Right lobe of liver (tissue), 6 donors: ENCODE measurements at regions not wholly inside any gene's neighbourhood (a gene's known extent, or its start where the extent isn't known, plus 50 kb on each side); places are given as distances from the start of the nearest gene placed in this dataset.

Experiments
- ATAC-seq, 4 donors: fragments of 200-7000 bp; cut with Tn5 transposase; one replicate each; pipeline ENCODE4 v1.9.1; 2020; ENCODE audit warnings: mild to moderate bottlenecking in 4 of 4, moderate library complexity in 4 of 4
- DNase-seq, 3 donors: peaks; one replicate each; pipeline ENCODE4 v3.0.0-alpha.2; 2020
- H3K27ac ChIP-seq, 3 donors: fragments of 200-600 bp; one replicate each; pipeline ENCODE4 v1.8.0; 2022
- H3K27me3 ChIP-seq, 2 donors: fragments of 200-600 bp; one replicate each; pipeline ENCODE4 v1.8.0; 2022
- H3K36me3 ChIP-seq, 4 donors: fragments of 200-600 bp; sonication (generic) in 1 of 4; one replicate each; pipeline versions ENCODE4 v1.5.1 to v1.8.0; 2017 to 2022; ENCODE audit warnings: control low read depth in 1 of 4
- H3K4me1 ChIP-seq, 4 donors: fragments of 200-600 bp; sonication (generic) in 1 of 4; one replicate each; pipeline versions ENCODE4 v1.5.1 to v1.8.0; 2017 to 2022; ENCODE audit warnings: control low read depth in 1 of 4
- H3K4me3 ChIP-seq, 3 donors: fragments of 200-600 bp; one replicate each; pipeline ENCODE4 v1.8.0; 2022
- H3K9me3 ChIP-seq, 4 donors: fragments of 200-600 bp; sonication (generic) in 1 of 4; one replicate each; pipeline versions ENCODE4 v1.5.1 to v1.8.0; 2017 to 2022; ENCODE audit warnings: control low read depth in 1 of 4
- CTCF ChIP-seq, 4 donors: fragments of 200-600 bp in 3 of 4; fragments of 450-650 bp in 1 of 4; IDR thresholded peaks; one replicate each; pipeline versions ENCODE4 v1.5.1 to v1.8.0; 2016 to 2022; ENCODE audit warnings: antibody characterized with exemption in 4 of 4, mild to moderate bottlenecking in 2 of 4
- POLR2A ChIP-seq: fragments of 450-650 bp; IDR thresholded peaks from one replicate; pipeline ENCODE4 v1.6.1; 2017; ENCODE audit warnings: antibody characterized with exemption, mild to moderate bottlenecking
- WGBS: methylation state at CpG from one replicate; pipeline ENCODE4 v1.1.6; 2018; ENCODE audit warnings: low coverage, low lambda C conversion rate; ENCODE audit not compliant: insufficient coverage; ENCODE audit errors: missing lambda C conversion rate; 5-methylcytosine and 5-hydroxymethylcytosine counted together
- intact Hi-C, 2 donors: fragments of 100-400 bp; cut with DNase I; formaldehyde crosslinking; loops; one replicate each; pipeline versions ENCODE4 v1.11.2 to v1.14.1; 2022
- donor health status: DM: no; HTN: yes; CAD: no.
- donor health status: DM: no; HTN: no; CAD: no.
- donor health status: DM: no; HTN: no; CAD: no.
- donor health status: DM: no; HTN: yes; CAD: no.
- donor health status: DM: no; HTN: yes; CAD: no.

DNA sequence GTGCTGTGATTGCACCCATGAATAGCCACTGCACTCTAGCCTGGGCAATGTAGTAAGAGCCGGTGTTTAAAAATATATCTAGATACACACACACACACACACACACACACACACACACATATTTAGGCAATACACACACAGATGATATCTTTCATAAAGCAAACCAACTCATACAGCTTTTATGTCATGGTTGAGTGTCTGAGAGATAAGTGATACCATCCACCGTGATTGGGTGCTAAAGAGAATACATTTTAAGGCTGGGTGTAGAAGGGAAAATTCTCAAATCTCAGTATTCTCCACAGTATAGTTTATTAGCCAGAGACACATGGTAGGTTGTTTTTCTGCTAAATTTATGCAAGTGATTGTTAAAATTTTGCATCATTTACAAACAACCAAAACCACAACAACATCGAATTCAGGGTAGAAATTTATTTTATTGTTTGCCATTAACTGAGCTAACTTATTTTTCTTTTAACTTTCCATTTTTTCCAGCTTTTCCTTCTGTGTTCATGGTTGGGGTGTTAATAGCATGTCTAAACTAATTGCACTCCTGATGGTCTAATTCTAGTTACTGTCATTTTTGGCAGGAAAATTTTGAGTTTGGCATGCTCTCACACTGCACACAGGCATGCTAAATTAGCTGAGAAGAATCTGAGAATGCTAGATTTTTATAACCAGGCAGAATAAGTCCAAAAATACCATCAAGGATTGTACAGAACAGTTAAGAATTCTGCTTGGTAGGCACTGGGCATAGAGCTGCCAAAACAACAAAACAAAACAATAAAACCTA is 57.9 kb upstream of the SYPL1 start:
- ATAC-seq: no peak
- H3K4me3 ChIP-seq: no peak overlapping the region
- H3K27ac ChIP-seq: no peak overlapping the region
- DNase-seq: no peak
- H3K27me3 ChIP-seq: no peaks in the 10 kb centered on the region
- TF ChIP-seq CTCF (IDR thresholded peaks at IDR 0.05): no peak
- no peak for TF ChIP-seq POLR2A
- H3K4me1 ChIP-seq: peaks cover 0 to 18% (median 8%) of the 10 kb centered on the region in 4 donors
- intact Hi-C loops: loop anchor here in 1 of 2 donors (10.0 kb wide), 1 partner anchor 295 kb away; no protein-coding TSS in a partner anchor
- WGBS: 63% methylated on average over 2 of the region's 3 CpGs
- no peaks in the 10 kb centered on the region for H3K36me3 ChIP-seq
- no peaks in the 10 kb centered on the region for H3K9me3 ChIP-seq

- peak; percentile 53 to 71 (median 65) for ATAC-seq
- intact Hi-C loops: no loop called here
- Histone ChIP-seq H3K4me1 (peaks cover 0 to 16% (median 6%) of the 10 kb centered on the region in 4 donors), H3K27ac (peak overlapping the region in 2 of 3 donors; percentile 32 to 53), H3K4me3 (no peak overlapping the region), H3K36me3 (no peaks in the 10 kb centered on the region), H3K9me3 (peaks cover 0 to 5% (median 0%) of the 10 kb centered on the region in 4 donors), H3K27me3 (no peaks in the 10 kb centered on the region)
- no peak for TF ChIP-seq POLR2A
- TF ChIP-seq CTCF (IDR thresholded peaks at IDR 0.05): no peak
- WGBS: 41% methylated on average over 4 of the region's 4 CpGs
- DNase-seq: no peak
These were observed 55.5 kb upstream of the SYPL1 start for GRCh38 chr7:106167439-106168136.

DNA sequence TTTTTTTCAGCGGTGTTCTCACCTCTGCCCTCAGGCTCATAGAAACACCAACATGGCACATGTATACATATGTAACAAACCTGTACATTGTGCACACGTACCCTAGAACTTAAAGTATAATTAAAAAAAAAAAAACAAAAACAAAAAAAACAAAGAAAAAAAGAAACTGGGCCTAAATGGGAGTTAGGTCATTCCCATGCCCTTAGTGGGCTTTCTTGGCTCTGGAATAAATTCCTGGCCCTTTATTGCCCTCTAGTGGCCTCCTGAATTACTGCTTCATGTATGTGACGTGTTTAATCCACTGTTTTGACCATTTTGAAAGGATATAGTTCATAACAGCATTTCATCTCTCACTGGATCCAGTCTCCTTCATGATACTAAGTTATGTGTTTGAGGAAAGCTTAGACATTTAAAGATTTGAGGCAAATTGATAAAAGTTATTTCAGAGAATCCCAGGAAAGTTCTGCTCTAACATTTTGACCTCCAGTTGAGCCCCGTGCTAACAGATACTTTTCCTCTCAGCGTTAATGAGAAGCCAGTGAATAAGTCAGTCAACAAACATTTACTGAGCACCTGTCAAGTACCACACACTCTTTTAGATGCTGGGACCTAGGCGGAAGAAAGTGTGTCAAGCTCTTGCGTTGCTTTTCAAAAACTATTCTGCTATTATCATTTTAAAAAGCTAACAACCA is 54.7 kb upstream of the SYPL1 start:
- DNase-seq (no peak), ATAC-seq (peak; percentile 82 to 89 (median 84))
- 36% methylated on average over 7 of the region's 7 CpGs for WGBS
- TF ChIP-seq POLR2A (no peak), CTCF (IDR thresholded peaks at IDR 0.05) (peak; percentile 81 to 92 (median 86))
- Histone ChIP-seq H3K27ac (peak overlapping the region in 2 of 3 donors; percentile 32 to 53), H3K36me3 (no peaks in the 10 kb centered on the region), H3K9me3 (peaks cover 0 to 5% (median 0%) of the 10 kb centered on the region in 4 donors), H3K27me3 (no peaks in the 10 kb centered on the region), H3K4me1 (peaks cover 0 to 16% (median 6%) of the 10 kb centered on the region in 4 donors), H3K4me3 (no peak overlapping the region)
- intact Hi-C loops: no loop called here

- no peak for ATAC-seq
- no peaks in the 10 kb centered on the region for H3K27me3 ChIP-seq
- no peaks in the 10 kb centered on the region for H3K36me3 ChIP-seq
- peaks cover 0 to 16% (median 6%) of the 10 kb centered on the region in 4 donors for H3K4me1 ChIP-seq
- intact Hi-C loops: no loop called here
- peaks cover 0 to 5% (median 0%) of the 10 kb centered on the region in 4 donors for H3K9me3 ChIP-seq
- H3K27ac ChIP-seq: no peak overlapping the region
- no peak overlapping the region for H3K4me3 ChIP-seq
- DNase-seq: no peak
- TF ChIP-seq POLR2A (no peak), CTCF (IDR thresholded peaks at IDR 0.05) (no peak)
- WGBS: 82% methylated on average over 2 of the region's 2 CpGs
These were observed 53.2 kb upstream of the SYPL1 start for GRCh38 chr7:106165337-106165736.
